Amygdala (tissue), 56 donors: ENCODE measurements at regions not wholly inside any gene's neighbourhood (a gene's known extent, or its start where the extent isn't known, plus 50 kb on each side); places are given as distances from the start of the nearest gene placed in this dataset.

Experiments
- DNase-seq, 56 donors: peaks; one replicate each; lab custom pipeline; 2025; lab: John Stamatoyannopoulos, UW

DNA sequence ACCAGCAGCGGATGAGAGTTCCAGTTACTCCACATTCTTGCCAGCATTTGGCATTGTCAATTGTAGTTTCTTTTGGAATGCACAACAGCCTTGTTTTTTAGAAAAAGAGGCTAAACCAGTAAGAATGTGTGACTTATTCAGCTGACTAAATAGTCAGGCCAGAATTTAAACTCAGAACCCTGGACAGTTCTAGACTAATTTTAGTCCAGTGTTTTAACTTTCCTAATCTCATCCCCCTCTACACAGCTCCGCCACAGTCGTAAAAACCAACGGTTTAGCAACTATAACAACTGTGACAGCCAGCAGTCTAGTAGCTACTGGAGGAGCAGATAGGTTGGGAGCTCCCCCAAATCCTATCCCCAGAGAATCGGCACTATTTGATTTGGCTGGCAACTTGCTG is 103.7 kb downstream of the FOXD1 start:
- DNase-seq, result no peak

DNA sequence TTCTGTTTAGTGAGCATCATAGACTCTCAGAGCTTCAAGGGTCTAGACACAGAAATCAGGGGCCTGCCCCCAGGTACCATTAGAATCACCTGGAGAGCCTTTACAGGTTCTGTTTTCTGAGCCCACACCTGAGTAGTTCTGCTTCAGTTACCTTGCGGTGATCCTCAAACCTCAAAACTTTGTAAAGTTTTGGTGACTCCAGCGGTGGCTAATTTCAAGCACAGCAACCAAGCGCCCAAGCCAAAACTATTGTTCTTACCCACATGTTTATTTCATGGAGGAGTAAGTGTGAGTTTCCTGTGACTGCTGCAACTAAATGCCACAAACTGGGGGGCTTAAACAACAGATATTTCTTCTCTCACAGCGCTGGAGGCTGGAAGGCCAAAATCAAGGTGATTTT is 108.9 kb downstream of the FOXD1 start:
- DNase-seq, result no peak

DNA sequence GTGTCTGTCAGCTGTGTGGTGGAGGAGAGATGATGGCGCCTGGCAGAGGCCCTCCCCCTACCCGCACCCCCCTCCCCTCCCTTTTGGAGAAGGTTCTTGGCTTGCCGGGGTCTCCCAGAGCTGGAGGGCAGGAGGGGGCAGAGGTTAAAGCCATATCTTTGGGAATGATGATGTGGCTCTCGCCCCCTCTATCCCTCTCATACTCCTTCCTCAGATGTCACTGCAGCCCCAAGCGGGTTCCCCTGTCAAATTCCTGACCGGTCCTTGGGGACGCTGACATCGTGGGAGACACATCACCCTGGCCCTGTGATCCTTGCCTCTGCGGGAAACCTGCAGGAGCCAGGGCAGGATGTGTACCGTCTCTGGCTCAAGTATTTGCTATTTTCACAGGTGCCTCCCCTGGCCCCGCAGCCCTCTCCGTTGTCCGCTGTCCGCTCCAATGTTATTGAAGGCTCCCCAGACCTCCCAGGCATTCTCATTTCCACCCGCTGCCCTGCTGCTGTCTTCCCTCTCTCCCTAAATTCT is 109.5 kb downstream of the FOXD1 start:
- no peak for DNase-seq

DNA sequence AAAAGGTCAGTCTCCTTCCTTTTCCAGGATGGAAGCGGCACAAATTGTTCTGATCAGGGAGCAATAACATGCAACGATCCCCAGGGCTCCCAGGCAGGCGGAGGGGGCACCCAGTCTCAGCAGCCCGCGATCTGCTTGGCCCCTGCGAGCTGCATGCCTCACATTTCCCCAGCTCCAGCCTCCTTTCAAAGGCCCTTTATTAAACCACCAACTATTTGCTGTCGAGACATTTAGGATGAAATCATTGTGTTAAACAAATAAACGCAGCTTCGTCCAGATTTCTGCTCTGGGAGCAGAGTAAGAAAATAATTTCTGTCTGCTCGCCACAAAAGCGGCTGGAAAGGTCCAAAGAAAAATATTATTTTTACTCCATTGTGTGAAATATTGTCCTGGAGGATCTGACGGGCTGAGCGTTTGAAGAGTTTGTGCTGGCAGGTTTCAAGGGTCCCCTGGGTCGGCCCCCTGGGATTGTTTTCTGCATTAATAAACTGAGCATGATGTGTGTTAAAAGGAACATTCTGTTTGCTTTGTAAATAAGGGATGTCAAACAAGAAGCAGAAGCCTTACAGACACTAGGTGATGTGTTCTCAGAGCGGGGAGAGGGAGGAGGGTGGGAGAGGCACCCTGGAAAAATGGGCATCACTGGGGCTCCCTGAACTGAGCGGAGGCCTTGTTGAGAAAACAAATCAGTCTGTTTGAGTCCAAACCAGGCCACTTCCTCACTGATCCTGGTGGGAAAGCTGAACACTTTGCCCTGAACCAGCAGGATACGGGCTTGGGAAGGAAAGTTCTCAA is 110.1 kb downstream of the FOXD1 start:
- no peak for DNase-seq

DNA sequence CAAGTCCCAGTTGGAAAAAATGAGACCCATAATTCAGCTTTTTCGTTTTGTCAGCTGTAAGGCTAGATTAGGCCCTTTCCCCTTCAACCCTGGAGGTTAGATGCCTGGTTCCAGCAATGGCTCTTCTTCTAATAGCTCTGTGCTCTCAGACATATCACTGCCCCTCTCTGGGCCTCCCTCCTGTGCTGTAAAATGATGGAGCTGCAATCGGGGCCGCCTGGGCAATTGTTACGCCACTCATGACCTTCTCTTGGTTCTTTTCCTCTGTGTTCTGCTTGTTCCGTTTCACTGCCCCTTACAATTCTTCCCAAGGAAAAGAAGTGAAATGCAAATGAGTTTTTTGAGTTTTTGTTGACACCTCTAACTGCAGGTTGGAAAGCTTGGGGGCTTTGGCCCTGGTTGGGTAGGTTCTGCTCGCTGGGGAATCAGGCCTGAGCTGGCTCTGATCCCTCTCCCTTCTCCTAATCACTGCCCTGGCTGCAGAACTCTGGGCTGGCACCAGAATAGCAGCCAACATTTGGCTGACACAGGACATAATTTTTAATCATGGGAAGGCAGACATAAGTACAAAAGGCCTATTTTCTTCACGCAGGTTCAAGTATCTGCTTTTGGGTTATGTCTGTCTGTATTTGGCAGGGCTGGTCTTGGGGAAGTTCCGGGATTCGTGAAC is 110.9 kb downstream of the FOXD1 start:
- no peak for DNase-seq

DNA sequence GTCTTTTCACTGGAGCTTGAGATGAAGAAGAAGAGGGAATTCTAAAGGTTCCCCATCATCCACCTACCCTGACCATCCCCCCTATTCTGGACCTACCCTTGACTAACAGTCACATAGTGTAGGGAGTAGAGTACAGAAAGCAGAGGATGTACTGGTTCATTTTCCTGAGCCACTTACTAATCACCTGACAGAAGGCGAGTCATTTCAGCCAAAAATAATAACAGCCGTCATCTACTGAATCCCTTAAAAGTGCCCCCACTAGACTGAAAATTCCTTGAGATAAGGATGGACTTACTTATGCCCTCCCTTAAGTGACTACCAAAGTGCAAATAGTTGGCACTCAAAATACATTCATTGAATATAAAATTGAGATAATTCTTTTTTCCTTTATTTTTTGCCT is 112.2 kb downstream of the FOXD1 start:
- no peak for DNase-seq

DNA sequence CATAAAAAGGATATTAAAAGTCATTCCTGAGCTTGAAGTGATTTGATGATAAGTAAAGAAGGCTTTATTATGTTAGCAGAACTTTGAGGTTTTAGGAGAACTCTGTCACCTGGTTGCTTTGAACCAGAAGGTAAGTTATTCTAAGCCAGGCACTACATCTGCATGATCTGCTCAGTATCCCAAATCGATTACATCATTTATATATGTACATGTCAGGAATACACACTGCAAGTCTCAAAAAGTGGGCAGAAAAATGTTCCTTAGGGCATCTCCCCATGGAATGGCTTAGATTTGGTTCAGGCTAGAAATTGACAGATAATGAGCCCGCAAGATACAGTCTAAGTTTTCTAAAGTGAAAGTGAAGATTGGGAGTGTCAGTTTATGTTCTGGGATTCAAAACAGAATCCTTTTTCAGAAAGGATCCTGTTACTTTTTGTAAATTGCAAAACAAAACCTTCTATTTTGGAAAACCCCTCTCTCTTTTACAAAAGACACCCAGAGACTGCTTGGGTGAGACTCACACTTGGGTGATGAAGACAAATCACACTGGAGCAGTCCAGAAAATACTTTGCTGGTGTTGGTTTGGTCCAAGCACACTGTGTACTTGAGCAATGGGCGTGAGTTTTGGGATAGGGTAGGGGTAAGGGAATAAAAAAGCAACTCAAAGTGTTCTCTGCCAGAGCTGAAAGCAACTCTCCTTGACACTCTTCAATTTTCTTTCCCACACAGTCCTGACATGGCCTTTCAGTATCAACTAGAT is 114.5 kb downstream of the FOXD1 start:
- no peak for DNase-seq

DNA sequence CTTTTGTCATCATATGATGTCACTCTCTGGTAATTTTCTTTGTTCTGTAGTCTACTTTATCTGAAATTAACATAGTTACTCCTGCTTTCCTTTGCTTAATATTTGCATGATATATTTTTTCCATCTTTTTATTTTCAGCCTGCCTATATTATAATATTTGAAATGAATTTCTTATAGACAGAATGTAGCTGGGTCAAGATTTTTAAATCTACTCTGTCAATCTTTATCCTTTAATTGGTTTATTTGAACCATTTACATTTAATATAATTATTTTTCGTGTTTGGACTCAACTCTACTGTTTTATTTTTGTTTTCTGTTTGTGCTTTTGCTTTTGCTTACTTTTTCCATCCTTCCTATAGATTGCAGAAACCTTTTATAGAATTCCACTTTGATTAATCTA is 118.0 kb downstream of the FOXD1 start:
- no peak for DNase-seq

DNA sequence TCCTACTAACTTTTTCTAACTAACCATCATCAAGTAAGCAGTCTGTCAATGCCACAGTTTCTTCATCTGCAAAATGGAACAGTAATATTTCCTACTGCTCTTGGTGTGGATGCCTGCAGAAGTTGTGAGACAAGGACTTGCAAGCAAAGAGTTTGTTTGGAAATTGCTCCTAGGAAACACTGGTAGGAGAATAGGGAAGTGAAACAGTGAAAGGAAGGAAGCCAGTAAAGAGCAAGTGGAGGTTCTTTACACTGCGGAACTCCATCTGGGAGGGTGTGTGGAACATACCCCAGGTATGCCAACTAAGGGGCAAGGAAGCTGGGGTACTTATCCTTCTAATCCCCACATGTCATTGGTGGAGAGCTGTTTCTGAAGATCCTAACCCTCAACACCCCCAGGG is 119.9 kb downstream of the FOXD1 start:
- no peak for DNase-seq

DNA sequence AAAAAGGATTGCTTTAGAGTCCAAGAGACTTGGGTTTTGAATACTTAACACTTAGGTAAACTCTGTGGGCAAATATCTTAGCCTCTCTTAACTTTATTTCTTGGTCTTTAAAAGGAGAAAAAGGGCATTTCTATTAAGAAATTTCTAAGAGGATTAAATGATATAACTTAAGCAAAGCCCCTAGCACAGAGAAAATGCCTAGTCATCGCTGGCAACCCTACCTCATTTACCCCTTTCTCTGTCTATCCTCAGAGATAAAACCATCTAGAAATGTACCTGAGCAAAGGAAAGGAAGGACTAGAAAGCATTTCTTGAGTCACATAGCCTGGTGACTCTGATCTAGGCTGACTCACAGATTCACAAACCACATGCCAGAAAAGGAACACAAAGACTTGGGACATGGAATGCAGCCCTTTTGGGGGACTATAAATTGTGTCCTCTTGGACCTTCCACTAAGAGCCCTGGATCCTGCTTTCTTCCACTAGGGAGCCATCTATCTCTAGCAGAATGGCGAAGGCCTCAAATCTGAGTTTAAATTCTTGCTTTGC is 120.6 kb downstream of the FOXD1 start:
- DNase-seq, result no peak

DNA sequence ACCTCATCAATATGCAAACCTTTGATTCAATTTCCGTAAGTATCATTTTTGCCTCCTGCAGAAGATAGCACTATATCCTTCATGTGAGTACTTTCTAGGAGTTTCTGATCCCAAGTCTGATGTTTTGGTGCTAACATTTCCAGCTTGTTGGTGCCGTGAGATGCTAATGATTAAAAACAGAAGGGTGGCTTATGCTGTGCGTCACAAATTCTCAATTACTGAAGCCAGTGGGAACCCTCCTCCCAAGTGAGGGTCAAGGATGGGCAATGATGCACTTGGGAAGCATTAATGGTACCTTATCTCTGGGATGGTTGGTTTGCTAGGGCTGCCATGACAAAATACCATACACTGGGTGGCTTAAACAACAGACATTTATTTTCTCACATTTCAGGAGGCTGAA is 123.0 kb downstream of the FOXD1 start:
- no peak for DNase-seq

DNA sequence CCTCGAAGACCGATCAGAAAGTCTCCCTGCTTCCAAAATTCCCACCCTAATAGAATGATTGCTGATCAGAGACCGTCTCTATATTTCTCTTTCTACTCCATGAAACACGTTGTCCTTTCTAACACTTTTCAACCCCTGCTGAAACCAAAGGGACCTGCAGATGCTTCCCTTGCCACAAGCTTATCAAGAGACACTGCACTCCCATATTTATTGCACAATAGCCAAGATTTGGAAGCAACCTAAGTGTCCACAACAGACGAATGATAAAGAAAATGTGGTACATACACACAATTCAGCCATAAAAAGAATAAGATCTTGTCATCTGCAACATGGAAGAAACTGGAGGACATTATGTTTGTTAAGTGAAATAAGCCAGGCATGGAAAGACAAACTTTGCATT is 125.1 kb downstream of the FOXD1 start:
- no peak for DNase-seq

DNA sequence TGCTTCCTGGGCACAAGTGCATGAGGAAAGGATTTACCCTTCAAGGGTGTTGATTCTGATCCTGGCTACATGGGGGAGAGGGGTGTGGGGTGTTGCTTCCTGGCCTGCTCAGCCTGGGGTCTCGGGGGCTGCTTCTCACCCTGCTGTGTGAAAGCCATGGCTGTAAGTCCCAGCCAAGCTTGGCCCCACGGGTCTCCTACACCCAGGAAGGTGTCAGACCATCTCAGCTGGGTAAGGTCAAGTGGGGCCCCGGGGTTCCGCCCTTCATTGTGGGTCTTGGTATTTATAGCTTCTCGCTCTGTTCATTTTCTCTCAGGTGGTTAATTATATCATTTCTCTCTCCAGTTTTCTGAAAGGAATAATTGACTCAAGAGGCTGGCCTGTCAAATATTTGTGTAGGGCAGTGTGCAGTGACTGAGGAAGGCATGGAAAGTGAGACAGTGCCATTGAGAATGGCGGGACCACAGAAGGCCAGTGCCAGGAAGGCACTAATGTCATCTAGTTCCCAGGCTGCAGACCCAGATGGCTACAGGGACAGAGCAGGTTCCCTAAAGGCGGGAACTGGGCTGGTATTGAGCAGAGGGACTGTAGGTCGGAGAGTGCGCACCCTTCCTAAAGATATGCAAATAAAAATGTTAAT is 126.0 kb downstream of the FOXD1 start:
- DNase-seq, result no peak

DNA sequence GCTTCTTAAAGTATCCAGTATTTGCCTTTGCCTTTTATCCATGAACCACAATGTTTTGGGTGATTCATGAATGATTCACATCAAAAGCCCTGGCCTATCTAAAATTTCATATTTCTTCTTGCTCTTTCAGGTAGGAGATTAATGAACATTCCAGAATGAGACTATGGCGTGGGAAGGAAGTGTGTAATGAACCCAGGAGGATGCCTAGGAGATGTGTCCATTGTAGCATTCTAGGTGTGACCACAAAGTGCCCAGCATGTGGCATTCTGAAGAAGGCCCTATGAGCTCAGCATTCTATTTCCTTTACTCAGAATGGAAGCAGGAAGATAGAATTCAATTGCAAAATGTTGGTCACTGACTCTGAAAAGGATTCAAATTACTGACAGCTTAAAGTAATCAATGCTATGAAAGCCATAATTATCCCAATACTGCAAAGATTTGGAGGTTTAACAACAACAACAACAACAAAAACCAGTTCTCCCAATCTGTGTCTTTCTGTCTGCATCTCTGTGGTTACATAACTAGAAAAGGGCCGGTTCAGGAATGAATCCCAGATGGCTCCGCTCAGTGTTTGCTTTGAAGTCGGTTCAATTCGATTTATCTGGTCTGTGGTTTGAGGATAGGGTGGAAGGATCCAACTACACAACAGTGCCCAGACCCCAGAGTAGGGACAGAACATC is 126.7 kb downstream of the FOXD1 start:
- DNase-seq, result no peak

DNA sequence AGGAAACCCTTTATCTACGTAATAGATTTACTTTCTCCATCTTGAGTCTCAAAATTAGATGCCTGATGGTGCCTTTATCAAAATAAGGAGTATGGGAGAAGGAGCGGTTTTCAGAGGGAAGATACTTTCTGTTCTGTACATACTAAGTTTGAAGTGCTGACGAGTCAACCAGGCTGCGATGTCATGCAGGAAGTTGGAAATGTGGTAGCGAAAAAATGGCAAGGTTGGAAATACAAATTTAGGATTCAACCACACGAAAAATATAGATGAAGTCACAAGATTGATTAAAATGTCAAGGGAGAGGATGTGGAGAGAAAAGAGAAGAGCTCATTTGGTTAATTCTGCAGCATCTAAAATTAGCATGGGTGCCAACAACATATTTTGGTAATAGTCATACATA is 129.5 kb downstream of the FOXD1 start:
- DNase-seq, result no peak

DNA sequence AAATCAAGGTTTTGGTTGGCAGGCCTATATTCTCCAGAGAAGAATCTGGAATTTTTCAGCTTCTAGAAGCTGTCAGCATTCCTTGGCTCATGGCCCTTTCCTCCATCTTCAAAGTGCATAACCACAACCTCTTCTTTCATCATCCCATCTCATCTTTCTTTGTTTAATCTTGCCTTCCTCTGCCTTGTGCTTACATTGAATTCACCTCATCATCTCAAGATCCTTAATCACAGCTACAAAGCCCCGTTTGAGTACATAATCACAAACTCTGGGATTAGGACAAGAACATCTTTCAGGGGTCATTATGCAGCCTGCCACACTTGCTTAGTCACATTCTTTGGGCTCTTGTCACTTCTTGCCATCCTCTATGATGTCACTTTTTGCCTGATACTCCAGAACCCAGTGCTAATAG is 130.3 kb downstream of the FOXD1 start:
- no peak for DNase-seq

DNA sequence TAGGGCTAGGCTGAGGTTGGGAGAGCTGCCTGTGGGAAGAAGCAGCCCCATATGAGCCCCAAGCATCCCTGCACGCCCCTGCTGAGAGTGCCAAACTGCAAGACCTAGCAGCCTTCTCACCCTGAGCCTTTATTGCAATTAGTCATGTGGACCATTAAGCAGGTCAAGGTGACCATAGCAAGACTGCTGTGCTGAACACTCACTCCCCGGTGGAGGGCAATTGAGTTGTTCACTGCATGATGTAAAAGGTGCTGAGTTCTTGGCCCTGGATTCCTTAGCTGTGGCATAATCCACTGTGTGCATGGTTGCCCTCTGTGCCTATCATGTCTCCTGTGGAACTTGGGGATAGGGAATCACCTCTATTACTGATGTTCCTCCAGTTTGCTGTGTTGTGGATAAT is 131.1 kb downstream of the FOXD1 start:
- no peak for DNase-seq

DNA sequence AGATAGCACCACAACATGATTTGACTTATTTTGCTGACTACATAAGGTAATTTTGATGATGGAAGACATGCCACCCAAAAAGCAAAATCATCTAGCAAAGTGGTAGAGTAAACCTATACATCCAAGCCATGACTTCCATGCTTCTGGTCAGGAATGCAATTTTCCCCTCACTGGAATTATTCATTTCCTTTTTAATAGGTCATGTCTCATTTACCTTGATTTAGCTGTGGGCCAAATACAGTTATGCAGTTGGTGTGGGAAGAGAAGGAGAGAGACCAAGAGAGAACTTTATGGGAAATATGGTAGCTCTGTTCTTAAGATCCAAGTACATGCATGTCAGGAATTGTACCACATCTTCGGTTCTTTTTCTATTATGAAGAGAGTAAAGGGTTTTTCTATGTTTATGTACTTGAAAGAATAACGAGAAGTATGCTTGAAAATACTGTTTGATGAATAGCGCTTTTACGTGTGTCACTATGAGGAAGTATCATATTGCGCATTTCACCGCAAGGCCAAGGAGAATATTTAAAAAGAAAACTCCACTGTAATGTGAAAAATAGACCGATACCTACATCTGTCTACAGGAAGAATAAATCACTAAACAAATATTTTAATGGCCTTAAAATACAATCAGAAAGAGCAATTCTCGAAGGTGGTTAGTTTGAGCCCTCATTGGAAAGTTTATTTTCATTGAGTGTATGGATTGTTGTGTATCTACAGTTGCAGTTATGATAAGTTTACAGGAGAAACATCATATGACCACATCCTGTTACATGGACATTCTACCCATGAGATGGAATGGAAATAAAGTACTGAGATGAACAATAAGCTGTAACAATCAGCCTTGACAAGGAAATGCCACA is 134.0 kb downstream of the FOXD1 start:
- DNase-seq, result no peak

DNA sequence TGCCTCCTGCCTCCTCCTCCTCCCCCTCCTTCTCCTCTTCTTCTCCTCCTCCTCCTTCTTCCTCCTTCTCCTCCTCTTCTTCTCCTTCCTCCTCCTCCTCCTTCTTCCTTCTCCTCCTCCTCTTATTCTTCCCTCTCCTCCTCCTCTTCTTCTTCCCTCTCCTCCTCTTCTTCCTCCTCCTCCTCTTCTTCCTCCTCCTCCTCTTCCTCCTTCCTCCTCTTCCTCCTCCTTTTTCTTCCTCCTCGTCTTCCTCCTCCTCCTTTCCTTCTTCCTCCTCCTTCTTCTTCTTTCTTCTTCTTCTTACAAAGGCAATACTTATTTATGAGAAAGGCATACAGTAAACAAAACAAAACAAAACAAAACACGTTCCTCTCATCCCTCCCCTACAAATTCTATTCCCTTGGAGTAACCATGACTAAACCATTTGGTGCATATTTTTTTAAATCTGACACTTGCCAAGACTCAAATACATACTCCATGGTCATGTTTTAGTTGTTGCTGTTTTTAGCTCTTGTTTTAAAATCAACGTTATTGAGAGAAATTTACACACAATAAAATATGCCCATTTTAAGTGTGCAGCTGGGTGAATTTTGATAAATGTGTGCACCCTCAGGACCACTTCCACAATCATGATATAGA is 135.6 kb downstream of the FOXD1 start:
- no peak for DNase-seq
